HEK293 (cell line): ENCODE measurements at regions not wholly inside any gene's neighbourhood (a gene's known extent, or its start where the extent isn't known, plus 50 kb on each side); places are given as distances from the start of the nearest gene placed in this dataset.

Source experiments
- ATF2 ChIP-seq: fragments of 450-650 bp; formaldehyde crosslinking; IDR thresholded peaks from 2 replicates; pipeline ENCODE4 v1.5.1; 2016; ENCODE audit warnings: missing biosample characterization, missing genetic modification characterization, low read depth
- CTCF ChIP-seq: fragments of 450-650 bp; formaldehyde crosslinking; IDR thresholded peaks from 2 replicates; pipeline ENCODE4 v1.5.1; 2016; ENCODE audit warnings: missing biosample characterization, missing genetic modification characterization
- KLF10 ChIP-seq: fragments of 450-650 bp; IDR thresholded peaks from 2 replicates; pipeline ENCODE4 v1.5.1; 2018; ENCODE audit warnings: missing biosample characterization, mild to moderate bottlenecking, missing genetic modification characterization
- PBX3 ChIP-seq: sonication (generic); formaldehyde crosslinking; IDR thresholded peaks from 2 replicates; pipeline ENCODE4 v1.8.1; 2022; ENCODE audit warnings: mild to moderate bottlenecking, moderate library complexity, missing genetic modification reagents
- PRDM10 ChIP-seq: fragments of 450-650 bp; formaldehyde crosslinking; IDR thresholded peaks from 2 replicates; pipeline ENCODE4 v1.5.1; 2016; ENCODE audit warnings: missing biosample characterization, missing genetic modification characterization
- TCF7L2 ChIP-seq: IDR thresholded peaks from 2 replicates; pipeline ENCODE4 v1.6.1; 2011; ENCODE audit warnings: low read depth, mild to moderate bottlenecking, inconsistent platforms, low read length, moderate library complexity, borderline replicate concordance
- ZEB2 ChIP-seq: fragments of 450-650 bp; formaldehyde crosslinking; IDR thresholded peaks from 2 replicates; pipeline ENCODE4 v1.5.1; 2016; ENCODE audit warnings: missing biosample characterization, missing genetic modification characterization
- ZNF10 ChIP-seq: fragments of 450-650 bp; formaldehyde crosslinking; IDR thresholded peaks from 2 replicates; pipeline ENCODE4 v1.5.1; 2017; ENCODE audit warnings: missing biosample characterization, missing genetic modification characterization
- ZNF140 ChIP-seq: fragments of 450-650 bp; formaldehyde crosslinking; IDR thresholded peaks from 2 replicates; pipeline ENCODE4 v1.5.1; 2016; ENCODE audit warnings: missing biosample characterization, missing genetic modification characterization
- ZNF37A ChIP-seq: fragments of 450-650 bp; IDR thresholded peaks from 2 replicates; pipeline ENCODE4 v1.5.1; 2018; ENCODE audit warnings: missing biosample characterization, missing genetic modification characterization
- ZNF654 ChIP-seq: fragments of 450-650 bp; formaldehyde crosslinking; IDR thresholded peaks from 2 replicates; pipeline ENCODE4 v1.5.1; 2016; ENCODE audit warnings: low read depth, missing biosample characterization, missing genetic modification characterization
- ZNF785 ChIP-seq: fragments of 450-650 bp; formaldehyde crosslinking; IDR thresholded peaks from 2 replicates; pipeline ENCODE4 v1.5.1; 2016; ENCODE audit warnings: missing biosample characterization, missing genetic modification characterization
- TF ChIP-seq, protein P1 (sequence below): fragments of 450-650 bp; formaldehyde crosslinking; IDR thresholded peaks from 2 replicates; pipeline ENCODE4 v1.5.1; 2016; ENCODE audit warnings: missing biosample characterization, missing genetic modification characterization, borderline replicate concordance
- TF ChIP-seq, protein P2 (sequence below): fragments of 450-650 bp; formaldehyde crosslinking; IDR thresholded peaks from 2 replicates; pipeline ENCODE4 v1.5.1; 2016; ENCODE audit warnings: missing biosample characterization, missing genetic modification characterization

GRCh38 chr5:172529896-172530295 lies 75.6 kb upstream of the SH3PXD2B start:
- TF ChIP-seq TCF7L2 = no peak
- no peak for TF ChIP-seq CTCF
- no peak for TF ChIP-seq PRDM10
- no peak for TF ChIP-seq ZNF140 (tag by site-specific recombination)
- no peak for TF ChIP-seq ZNF785 (tag by site-specific recombination)
- TF ChIP-seq ZNF37A = no peak
- TF ChIP-seq ZEB2 (tag by site-specific recombination) = no peak
- TF ChIP-seq ZNF10 (tag by site-specific recombination) = no peak
- no peak for TF ChIP-seq PBX3 (CRISPR knock-in tag)
- TF ChIP-seq, protein P1, sequence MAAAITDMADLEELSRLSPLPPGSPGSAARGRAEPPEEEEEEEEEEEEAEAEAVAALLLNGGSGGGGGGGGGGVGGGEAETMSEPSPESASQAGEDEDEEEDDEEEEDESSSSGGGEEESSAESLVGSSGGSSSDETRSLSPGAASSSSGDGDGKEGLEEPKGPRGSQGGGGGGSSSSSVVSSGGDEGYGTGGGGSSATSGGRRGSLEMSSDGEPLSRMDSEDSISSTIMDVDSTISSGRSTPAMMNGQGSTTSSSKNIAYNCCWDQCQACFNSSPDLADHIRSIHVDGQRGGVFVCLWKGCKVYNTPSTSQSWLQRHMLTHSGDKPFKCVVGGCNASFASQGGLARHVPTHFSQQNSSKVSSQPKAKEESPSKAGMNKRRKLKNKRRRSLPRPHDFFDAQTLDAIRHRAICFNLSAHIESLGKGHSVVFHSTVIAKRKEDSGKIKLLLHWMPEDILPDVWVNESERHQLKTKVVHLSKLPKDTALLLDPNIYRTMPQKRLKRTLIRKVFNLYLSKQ (tag by site-specific recombination) = no peak
- TF ChIP-seq ATF2 = no peak
- no peak for TF ChIP-seq KLF10 (tag by site-specific recombination)
- TF ChIP-seq ZNF654 (tag by site-specific recombination) = no peak
- TF ChIP-seq, protein P2, sequence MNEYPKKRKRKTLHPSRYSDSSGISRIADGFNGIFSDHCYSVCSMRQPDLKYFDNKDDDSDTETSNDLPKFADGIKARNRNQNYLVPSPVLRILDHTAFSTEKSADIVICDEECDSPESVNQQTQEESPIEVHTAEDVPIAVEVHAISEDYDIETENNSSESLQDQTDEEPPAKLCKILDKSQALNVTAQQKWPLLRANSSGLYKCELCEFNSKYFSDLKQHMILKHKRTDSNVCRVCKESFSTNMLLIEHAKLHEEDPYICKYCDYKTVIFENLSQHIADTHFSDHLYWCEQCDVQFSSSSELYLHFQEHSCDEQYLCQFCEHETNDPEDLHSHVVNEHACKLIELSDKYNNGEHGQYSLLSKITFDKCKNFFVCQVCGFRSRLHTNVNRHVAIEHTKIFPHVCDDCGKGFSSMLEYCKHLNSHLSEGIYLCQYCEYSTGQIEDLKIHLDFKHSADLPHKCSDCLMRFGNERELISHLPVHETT (tag by site-specific recombination) = no peak
